ENCODE measurements at regions not wholly inside any gene's neighbourhood (a gene's known extent, or its start where the extent isn't known, plus 50 kb on each side); places are given as distances from the start of the nearest gene placed in this dataset.

DNA sequence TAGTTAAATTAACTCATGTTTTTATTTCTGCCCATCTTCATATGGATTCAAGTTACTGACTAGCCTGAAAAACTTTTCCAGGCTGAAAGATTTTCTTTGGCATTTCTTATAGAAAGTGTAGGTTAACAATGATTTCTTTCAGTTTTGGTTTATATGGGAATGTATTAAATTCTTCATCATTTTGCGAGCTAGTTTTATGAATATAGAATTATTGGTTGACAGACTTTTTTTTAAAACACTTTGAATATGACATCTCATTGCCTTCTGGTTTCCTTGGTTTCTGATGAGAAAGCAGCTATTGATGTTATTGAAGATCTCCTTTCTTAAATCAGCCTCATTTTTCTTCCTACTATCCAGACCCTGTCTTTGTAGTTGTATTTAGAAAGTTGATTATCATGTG lies 211.0 kb upstream of the AKR1E2 start:
- TF ChIP-seq, protein P1, sequence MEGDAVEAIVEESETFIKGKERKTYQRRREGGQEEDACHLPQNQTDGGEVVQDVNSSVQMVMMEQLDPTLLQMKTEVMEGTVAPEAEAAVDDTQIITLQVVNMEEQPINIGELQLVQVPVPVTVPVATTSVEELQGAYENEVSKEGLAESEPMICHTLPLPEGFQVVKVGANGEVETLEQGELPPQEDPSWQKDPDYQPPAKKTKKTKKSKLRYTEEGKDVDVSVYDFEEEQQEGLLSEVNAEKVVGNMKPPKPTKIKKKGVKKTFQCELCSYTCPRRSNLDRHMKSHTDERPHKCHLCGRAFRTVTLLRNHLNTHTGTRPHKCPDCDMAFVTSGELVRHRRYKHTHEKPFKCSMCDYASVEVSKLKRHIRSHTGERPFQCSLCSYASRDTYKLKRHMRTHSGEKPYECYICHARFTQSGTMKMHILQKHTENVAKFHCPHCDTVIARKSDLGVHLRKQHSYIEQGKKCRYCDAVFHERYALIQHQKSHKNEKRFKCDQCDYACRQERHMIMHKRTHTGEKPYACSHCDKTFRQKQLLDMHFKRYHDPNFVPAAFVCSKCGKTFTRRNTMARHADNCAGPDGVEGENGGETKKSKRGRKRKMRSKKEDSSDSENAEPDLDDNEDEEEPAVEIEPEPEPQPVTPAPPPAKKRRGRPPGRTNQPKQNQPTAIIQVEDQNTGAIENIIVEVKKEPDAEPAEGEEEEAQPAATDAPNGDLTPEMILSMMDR (IDR thresholded peaks at IDR 0.05; ENCODE audit: low read depth, low read length, poor library complexity, severe bottlenecking) = no peak
- TF ChIP-seq EZH2phosphoT487 (IDR thresholded peaks at IDR 0.05; ENCODE audit: borderline replicate concordance, low read length) = no peak
